CMK (cell line): ENCODE measurements at regions not wholly inside any gene's neighbourhood (a gene's known extent, or its start where the extent isn't known, plus 50 kb on each side); places are given as distances from the start of the nearest gene placed in this dataset.

Experiments used
- DNase-seq: peaks from one replicate; pipeline ENCODE4 v3.0.0-alpha.2; 2010; ENCODE audit warnings: low read depth

- DNase-seq = no peak
Measured at GRCh38 chr4:1476140-1476513, 69.9 kb upstream of the NKX1-1 start.

DNA sequence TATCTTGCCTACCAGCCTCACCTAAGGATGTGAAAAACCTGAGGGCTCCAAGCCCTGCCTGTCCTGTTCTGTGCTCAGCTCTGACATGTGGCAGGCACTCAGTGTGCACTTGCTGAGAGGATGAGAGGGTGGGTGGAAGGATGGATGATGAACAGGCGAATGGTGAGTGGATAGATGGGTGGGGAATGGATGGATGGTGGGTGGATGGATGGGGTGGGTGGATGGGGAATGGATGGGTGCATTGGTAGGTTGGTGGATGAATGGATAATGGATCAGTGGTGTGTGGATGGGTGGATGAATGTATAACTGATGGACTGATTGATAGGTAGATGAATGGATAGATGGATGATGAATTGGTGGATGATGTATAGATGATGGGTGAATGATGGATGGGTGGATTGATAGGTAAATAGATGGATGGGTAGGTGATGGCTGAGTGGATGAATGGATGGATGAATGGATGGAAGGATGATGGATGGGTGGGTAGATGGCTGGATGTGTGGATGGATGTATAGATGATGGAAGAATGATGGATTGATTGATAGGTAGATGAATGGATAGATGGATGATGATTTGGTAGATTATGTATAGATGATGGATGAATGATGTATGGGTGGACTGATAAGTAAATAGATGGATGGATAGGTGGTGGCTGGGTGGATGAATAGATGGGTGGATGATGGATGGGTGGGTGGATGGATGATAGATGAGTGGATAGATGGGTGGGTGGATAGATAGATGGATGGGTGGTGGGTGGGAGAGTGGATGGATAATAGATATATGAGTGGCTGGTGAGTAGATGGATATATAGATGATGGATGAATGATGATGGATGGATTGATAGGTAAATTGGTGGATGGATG, 69.3 kb upstream of the NKX1-1 start:
- no peak for DNase-seq

DNA sequence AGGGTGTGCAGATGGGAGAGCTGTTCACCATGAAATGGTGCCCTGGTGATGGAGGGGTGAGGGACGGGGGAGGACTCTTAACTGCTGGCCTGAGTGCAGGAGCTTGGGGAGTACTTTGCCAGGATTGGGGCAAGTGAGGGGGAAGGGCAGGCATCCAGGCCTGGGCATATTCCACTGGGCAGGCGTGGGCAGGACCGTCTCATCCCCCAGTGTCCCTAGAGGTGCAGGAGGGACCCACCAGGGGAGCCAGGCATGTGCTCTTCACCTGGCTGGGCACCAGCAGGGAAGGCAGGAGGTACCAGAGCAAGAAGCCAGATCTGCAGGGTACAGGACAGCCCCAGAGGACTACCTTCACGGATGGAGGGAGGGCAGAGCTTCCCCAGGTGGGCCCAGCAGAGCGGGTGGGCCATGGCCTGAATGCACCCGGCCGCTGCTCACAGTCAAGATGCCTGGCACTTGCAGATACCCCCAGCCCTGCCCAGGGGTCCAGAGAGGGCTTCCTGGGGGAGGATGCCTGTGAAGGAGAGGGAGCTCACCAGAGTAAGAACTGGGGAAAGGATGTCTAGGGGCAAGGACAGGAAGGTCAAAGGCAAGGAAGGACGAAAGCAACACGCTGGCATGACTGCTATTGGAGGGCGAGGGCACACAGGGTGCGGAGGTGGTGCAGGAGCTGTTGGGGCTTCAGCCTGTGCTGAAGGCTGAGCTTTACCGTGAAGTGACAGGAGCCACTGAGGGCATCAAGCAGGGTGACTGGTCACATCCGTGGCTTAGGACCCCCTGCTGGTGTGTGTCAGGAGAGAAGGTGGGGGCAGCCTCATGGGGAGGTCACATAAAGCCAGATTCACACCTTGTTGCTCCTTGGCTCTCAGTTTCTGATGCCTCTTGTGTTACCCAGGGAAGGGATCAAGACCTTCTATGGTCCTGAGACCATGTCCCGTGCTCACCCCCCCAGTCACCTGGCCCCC, 68.2 kb upstream of the NKX1-1 start:
- DNase-seq = no peak

DNA sequence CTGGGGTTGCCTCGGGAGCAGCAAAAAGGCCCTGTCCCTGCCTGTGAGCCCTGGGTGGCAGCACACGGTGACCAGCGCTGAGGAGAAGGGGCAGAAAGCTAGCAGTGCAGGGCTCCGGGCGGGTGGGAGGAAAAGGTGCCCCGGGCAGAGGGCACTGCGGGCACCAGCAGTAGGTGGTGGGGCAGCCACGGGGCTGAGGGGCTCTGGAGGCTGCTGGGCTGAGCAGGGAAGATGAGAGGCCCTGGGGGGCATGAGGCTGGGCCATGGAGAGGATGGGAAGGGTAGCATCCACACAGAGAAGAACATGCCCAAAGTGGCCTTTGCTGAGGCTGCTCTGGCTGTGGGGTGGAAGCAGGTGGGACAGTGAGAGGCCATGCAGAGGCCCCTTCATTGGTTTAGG, 67.5 kb upstream of the NKX1-1 start:
- DNase-seq = no peak

DNA sequence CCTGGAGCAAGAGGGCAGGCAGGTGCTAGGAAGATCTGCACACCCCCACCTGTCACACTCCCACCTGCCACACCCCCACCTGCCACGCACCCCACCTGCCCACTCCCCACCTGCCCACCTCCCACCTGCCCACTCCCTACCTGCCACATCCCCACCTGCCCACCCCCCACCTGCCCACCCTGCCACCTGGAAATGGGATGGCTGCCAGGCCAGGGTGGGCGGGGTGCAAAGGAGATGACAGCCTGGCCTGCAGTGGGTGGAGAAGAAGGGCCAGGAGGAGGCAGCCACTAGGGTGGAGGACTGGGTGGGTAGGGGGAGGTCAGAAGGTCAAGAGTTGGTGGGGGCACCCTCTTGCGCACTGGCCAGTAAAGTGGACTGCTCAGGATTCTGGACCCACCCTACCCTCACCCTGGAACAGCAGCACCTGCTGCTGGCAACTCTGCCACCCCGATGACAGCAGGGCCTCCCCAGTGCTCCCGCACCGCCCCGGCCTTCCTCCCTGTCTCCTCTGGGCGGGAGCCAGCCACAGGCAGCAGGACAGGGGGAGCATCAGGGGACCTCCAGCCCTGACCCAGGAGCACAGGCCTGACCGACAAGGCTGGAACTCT, 66.8 kb upstream of the NKX1-1 start:
- no peak for DNase-seq

DNA sequence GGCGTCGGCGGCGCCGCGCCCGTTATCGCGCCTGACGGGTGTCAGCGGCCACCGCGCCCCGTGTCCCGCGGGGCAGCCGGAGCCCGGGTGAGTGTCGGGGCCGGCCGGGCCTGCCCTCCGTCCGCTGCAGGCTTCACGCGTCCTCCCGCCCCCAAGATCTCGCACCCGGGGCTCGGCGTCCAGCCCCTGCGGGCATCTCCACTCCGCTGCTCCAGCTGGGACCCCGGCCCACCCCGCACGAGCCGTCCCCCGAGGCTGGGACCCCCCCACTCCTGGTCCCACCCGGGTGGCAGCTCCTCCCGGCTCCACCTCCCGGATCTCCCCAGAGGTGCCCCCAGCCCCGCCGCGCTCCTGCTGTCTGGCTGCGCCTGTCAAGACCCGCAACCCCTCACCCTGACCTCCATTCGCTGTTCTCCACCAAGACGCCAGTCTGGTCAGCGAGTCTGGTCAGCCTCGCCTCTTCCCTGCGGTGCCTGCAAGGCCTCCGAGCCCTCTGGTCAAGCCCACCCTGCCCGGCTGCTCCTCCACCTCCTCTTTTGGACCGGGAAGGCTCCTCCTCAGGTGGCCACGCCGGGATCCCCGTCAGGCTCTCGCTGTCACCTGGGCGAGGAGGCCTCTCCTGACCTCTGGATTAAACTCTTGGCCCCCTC, 66.0 kb upstream of the NKX1-1 start:
- no peak for DNase-seq

DNA sequence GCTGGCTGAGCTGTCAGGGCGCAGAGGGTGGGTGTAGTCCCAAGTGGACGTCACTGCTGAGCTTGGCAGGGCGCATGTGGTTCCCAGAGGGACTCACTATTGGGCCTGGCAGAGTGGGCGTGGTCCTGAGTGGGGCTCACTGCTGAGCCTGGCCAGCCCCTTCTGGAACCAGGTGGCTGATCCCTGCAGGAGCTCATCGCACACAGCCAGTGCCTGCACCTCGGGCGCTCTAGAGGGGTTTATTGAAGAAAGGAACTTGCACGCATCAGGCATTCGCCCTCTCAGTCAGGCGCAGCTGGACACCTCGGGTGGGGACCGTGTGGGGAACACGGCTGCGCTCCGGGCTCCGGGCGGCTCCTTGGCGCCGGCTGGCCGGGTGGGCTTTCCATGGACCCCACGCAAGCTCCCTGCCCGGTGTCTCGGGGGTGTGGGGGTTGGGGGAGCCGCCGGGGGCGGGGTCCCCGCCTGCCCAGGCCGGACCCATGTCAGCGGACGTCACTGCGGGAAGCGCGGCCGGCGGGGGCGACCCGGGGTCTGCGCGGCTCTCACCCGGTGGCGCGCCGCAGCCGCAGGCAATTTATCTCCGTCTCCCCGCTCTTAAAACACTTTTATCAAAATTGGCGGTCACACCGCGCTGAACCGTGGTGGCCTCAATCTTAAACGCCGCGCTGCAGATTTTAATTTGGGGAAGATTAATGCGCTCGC, 65.4 kb upstream of the NKX1-1 start:
- no peak for DNase-seq

- DNase-seq = no peak
Measured at GRCh38 chr4:1470816-1471442, 64.7 kb upstream of the NKX1-1 start.

- DNase-seq = no peak
Measured at GRCh38 chr4:1470393-1470670, 64.1 kb upstream of the NKX1-1 start.

GRCh38 chr4:1469607-1470392, 63.6 kb upstream of the NKX1-1 start:
- no peak for DNase-seq

DNA sequence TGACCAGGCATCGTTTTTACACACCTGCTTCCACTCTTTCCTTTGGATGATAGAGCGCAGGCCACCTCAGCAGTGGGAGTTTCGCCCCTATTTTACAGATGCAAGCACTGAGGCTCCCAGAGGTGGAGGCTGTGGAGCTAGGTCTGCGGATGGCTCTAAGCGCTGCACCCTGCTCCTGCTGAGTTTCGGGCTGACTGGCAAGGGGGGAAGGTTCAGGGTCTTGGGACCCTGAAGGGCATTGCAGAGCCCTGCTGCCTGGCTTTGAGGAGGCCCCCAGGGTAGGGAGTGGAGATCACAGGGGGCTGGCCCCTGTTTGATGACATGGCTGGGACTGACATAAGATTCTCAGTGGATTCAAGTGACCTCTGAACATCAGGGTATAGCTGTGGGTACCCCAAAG, 62.8 kb upstream of the NKX1-1 start:
- DNase-seq = no peak

DNA sequence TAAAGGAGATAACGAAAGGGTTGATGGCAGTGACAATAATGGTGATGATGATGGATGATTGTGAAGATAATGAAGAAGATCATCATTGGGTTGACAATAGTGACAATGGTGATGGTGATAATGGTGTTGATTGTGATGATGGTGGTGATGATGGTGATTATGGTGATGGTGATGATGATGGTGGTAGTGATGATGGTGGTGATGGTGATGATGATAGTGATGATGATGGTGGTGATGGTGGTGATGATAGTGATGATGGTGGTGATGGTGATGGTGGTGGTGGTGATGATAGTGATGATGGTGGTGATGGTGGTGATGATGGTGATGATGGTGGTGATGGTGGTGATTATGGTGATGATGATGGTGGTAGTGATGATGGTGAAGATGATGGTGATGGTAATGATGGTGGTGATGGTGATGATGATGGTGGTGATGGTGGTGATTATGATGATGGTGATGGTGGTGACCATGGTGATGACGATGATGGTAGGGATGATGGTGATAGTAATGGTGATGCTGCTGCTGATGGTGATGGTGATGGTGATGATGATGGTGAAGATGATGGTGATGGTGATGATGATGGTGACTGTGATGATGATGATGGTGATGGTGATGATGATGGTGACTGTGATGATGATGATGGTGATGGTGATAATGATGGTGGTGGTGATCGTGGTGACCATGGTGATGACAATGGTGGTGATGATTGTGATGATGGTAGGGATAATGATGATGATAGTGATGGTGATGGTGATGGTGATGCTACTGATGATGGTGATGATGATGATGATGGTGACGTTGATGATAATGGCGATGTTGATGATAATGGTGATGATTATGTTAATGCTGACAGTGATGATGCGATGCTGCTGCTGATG, 61.6 kb upstream of the NKX1-1 start:
- no peak for DNase-seq

DNA sequence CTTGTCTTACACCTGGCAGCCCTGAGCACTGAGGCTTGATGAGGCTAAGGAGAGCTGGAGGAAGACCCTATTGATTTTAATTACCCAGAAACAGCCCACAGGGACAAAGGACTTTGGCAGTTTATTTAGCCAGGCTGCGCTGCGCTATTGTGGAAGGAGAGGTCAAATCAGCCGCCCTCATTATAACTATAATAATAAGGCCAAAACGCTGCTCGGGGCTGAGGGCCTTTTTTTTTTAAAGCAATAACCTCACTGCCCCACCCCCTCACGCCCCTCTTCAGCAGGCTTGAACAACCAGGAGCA, 60.6 kb upstream of the NKX1-1 start:
- no peak for DNase-seq

GRCh38 chr4:1466034-1466862, 60.0 kb upstream of the NKX1-1 start:
- no peak for DNase-seq

GRCh38 chr4:1465173-1466033, 59.2 kb upstream of the NKX1-1 start:
- DNase-seq = no peak

- DNase-seq = no peak
Measured at GRCh38 chr4:1464581-1465171, 58.4 kb upstream of the NKX1-1 start.

GRCh38 chr4:1463927-1464540, 57.8 kb upstream of the NKX1-1 start:
- no peak for DNase-seq
